ENCODE measurements at regions not wholly inside any gene's neighbourhood (a gene's known extent, or its start where the extent isn't known, plus 50 kb on each side); places are given as distances from the start of the nearest gene placed in this dataset.
A peak's percentile ranks its signal among the peaks of the same experiment; 100 is the strongest.

DNA sequence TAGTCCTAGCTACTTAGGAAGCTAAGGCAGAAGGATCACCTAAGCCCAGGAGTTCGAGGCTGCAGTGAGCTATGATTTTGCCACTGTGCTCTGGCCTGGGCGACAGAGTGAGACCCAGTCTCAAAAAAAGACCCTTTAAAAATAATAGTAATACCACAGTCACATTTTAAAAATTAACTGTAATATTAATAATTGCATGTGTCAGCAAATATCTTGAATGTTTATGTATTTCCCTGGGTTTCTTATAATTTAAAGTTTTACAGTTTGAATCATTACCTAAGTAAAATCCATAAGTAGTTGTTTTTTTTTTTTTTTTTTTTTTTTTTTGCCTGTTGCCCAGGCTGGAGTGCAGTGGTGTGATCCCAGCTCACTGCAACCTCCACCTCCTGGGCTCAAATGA is 69.2 kb downstream of the LYZL2 start:
- intact Hi-C loops (cut with DNase I; ENCODE audit: low total_unique reads): loop anchor here (5.0 kb wide), 1 partner anchor 463 kb away; no protein-coding TSS in a partner anchor
- WGBS, 2 donors (ENCODE audit: low coverage in 1 of 2): 69% methylated on average over 2 of the region's 2 CpGs; no CpG with 5 or more reads in 1 of the 2 donors
- Histone ChIP-seq H3K4me1 (no peaks in the 10 kb centered on the region), H3K4me3 (no peak overlapping the region), H3K9me3 (no peaks in the 10 kb centered on the region), H3K27me3 (no peaks in the 10 kb centered on the region), H3K27ac (no peak overlapping the region), H3K36me3 (no peaks in the 10 kb centered on the region)
- TF ChIP-seq POLR2A (IDR thresholded peaks at IDR 0.05) (no peak), CTCF (IDR thresholded peaks at IDR 0.05) (no peak), POLR2AphosphoS5 (IDR thresholded peaks at IDR 0.05) (no peak), EP300 (IDR thresholded peaks at IDR 0.05; ENCODE audit: low read depth) (no peak)
- in situ Hi-C loops (cut with MboI; ENCODE audit: low pct_ligation_motif_present in 1 of 4, low pct_unique_long_range_greater_than_20kb in 1 of 4, low sequenced_read_pairs in 3 of 4): no loop called here
- no peak for DNase-seq

DNA sequence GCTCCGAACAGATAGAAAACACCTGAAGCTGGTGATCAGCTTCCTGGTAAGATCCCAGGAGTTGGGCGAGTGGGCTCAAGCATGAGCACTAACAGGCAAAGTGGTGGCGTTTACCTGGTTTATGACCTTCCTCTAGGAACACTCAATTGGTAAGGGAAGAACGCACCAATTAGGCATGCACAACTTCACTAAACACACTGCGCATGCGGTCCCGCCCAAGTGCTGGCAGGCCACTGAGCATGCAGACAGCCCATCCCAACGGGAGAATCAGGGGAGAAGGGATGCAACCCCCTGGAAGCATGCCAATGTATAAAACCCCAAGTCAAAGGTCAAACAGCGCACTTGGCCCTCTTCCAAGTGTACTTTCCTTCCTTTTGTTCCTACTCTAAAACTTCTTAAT is 70.4 kb downstream of the LYZL2 start:
- H3K27ac ChIP-seq: peak overlapping the region in 3 of 4 donors; percentile 59 to 68 (median 62)
- WGBS, 2 donors (ENCODE audit: low coverage in 1 of 2): 40 to 47% methylated on average over 1 to 9 of the region's 9 CpGs
- TF ChIP-seq POLR2A (IDR thresholded peaks at IDR 0.05): peak; percentile 36
- no peak for TF ChIP-seq EP300 (IDR thresholded peaks at IDR 0.05; ENCODE audit: low read depth)
- peak; percentile 25 to 50 (median 34) for TF ChIP-seq POLR2AphosphoS5 (IDR thresholded peaks at IDR 0.05)
- peak overlapping the region in 1 of 4 donors; percentile 35 for H3K4me3 ChIP-seq
- peaks cover 0 to 9% (median 4%) of the 10 kb centered on the region in 4 donors for H3K4me1 ChIP-seq
- intact Hi-C loops (cut with DNase I; ENCODE audit: low total_unique reads) (no loop called here), in situ Hi-C loops (cut with MboI; ENCODE audit: low pct_ligation_motif_present in 1 of 4, low pct_unique_long_range_greater_than_20kb in 1 of 4, low sequenced_read_pairs in 3 of 4) (no loop called here)
- peak; percentile 86 for DNase-seq
- no peaks in the 10 kb centered on the region for H3K9me3 ChIP-seq
- H3K27me3 ChIP-seq: no peaks in the 10 kb centered on the region
- no peaks in the 10 kb centered on the region for H3K36me3 ChIP-seq

DNA sequence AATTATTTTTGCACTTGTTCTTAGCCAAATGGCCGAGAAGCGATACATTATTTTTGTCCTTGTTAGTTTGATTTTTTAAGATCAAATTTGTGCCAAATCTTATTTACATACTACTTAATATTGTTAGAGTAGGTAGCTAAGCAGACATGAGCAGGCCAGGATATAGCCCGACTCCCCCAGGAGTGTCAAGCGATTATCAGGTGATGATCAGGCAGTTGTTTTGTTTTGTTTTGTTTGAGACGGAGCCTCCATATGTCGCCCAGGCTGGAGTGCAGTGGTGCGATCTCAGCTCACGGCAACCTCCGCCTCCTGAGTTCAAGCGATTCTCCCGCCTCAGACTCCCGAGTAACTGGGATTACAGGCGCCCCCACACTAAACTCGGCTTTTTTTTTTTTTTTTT is 71.1 kb downstream of the LYZL2 start:
- no peak for DNase-seq
- Histone ChIP-seq H3K27me3 (no peaks in the 10 kb centered on the region), H3K4me1 (peaks cover 4 to 17% (median 9%) of the 10 kb centered on the region in 4 donors), H3K9me3 (no peaks in the 10 kb centered on the region), H3K4me3 (no peak overlapping the region), H3K27ac (peak overlapping the region in 1 of 4 donors; percentile 59), H3K36me3 (no peaks in the 10 kb centered on the region)
- intact Hi-C loops (cut with DNase I; ENCODE audit: low total_unique reads) (no loop called here), in situ Hi-C loops (cut with MboI; ENCODE audit: low pct_ligation_motif_present in 1 of 4, low pct_unique_long_range_greater_than_20kb in 1 of 4, low sequenced_read_pairs in 3 of 4) (no loop called here)
- WGBS, 2 donors (ENCODE audit: low coverage in 1 of 2): 90% methylated on average over 8 to 14 of the region's 14 CpGs
- TF ChIP-seq POLR2A (IDR thresholded peaks at IDR 0.05) (no peak), CTCF (IDR thresholded peaks at IDR 0.05) (no peak), EP300 (IDR thresholded peaks at IDR 0.05; ENCODE audit: low read depth) (no peak), POLR2AphosphoS5 (IDR thresholded peaks at IDR 0.05) (no peak)

- no peak for TF ChIP-seq POLR2AphosphoS5 (IDR thresholded peaks at IDR 0.05)
- no peak for TF ChIP-seq EP300 (IDR thresholded peaks at IDR 0.05; ENCODE audit: low read depth)
- no peak for TF ChIP-seq CTCF (IDR thresholded peaks at IDR 0.05)
- TF ChIP-seq POLR2A (IDR thresholded peaks at IDR 0.05): no peak
- no peaks in the 10 kb centered on the region for H3K9me3 ChIP-seq
- 76 to 87% methylated on average over 2 to 8 of the region's 8 CpGs for WGBS, 2 donors (ENCODE audit: low coverage in 1 of 2)
- DNase-seq: no peak
- no peak overlapping the region for H3K27ac ChIP-seq
- H3K36me3 ChIP-seq: no peaks in the 10 kb centered on the region
- in situ Hi-C loops (cut with MboI; ENCODE audit: low pct_ligation_motif_present in 1 of 4, low pct_unique_long_range_greater_than_20kb in 1 of 4, low sequenced_read_pairs in 3 of 4): no loop called here
- H3K4me3 ChIP-seq: no peak overlapping the region
- H3K4me1 ChIP-seq: peaks cover 6 to 21% (median 11%) of the 10 kb centered on the region in 4 donors
- intact Hi-C loops (cut with DNase I; ENCODE audit: low total_unique reads): no loop called here
- H3K27me3 ChIP-seq: no peaks in the 10 kb centered on the region
These were observed 71.7 kb downstream of the LYZL2 start for GRCh38 chr10:30557884-30558283.

GRCh38 chr10:30556189-30556588 is 73.4 kb downstream of the LYZL2 start:
- H3K36me3 ChIP-seq: no peaks in the 10 kb centered on the region
- H3K9me3 ChIP-seq: no peaks in the 10 kb centered on the region
- H3K27me3 ChIP-seq: no peaks in the 10 kb centered on the region
- intact Hi-C loops (cut with DNase I; ENCODE audit: low total_unique reads): no loop called here
- peaks cover 6 to 21% (median 11%) of the 10 kb centered on the region in 4 donors for H3K4me1 ChIP-seq
- in situ Hi-C loops (cut with MboI; ENCODE audit: low pct_ligation_motif_present in 1 of 4, low pct_unique_long_range_greater_than_20kb in 1 of 4, low sequenced_read_pairs in 3 of 4): no loop called here
- H3K4me3 ChIP-seq: no peak overlapping the region
- no peak for DNase-seq
- 95 to 100% methylated on average over 1 of the region's 1 CpG for WGBS, 2 donors (ENCODE audit: low coverage in 1 of 2)
- TF ChIP-seq POLR2A (IDR thresholded peaks at IDR 0.05): no peak
- TF ChIP-seq POLR2AphosphoS5 (IDR thresholded peaks at IDR 0.05): no peak
- no peak for TF ChIP-seq EP300 (IDR thresholded peaks at IDR 0.05; ENCODE audit: low read depth)
- no peak for TF ChIP-seq CTCF (IDR thresholded peaks at IDR 0.05)
- no peak overlapping the region for H3K27ac ChIP-seq
